ENCODE measurements at regions not wholly inside any gene's neighbourhood (a gene's known extent, or its start where the extent isn't known, plus 50 kb on each side); places are given as distances from the start of the nearest gene placed in this dataset.

- DNase-seq: no peak
- no peak for ATAC-seq
- intact Hi-C loops (cut with micrococcal nuclease): no loop called here
These were observed 191.5 kb downstream of the ZBBX start for GRCh38 chr3:167188592-167188991.

- intact Hi-C loops (cut with micrococcal nuclease): no loop called here
- ATAC-seq: no peak
These were observed 192.9 kb downstream of the ZBBX start for GRCh38 chr3:167187221-167187620.

DNA sequence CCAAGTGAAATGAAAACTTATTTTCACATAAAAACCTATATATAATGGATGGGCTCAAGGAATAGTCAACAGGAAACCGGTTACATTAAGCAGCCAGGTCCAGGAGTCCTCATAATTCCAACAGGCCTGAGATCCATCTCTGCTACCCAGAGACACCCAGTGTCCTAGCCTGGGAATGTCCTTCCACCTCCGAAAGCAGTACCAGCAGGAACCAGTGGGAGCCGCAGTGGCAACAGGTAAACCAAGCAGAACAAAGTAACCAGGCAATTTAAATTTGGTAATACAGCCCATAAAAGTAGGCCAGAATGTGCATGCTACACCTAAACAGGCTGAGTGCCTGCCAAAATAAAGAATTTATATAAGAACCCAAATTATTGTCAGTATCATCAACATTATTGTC is 195.6 kb downstream of the ZBBX start:
- DNase-seq (no peak), ATAC-seq (no peak)
- intact Hi-C loops (cut with micrococcal nuclease): no loop called here

More at GRCh38 chr3:167187221-167187620, 192.9 kb downstream of the ZBBX start:
- DNase-seq: no peak

DNA sequence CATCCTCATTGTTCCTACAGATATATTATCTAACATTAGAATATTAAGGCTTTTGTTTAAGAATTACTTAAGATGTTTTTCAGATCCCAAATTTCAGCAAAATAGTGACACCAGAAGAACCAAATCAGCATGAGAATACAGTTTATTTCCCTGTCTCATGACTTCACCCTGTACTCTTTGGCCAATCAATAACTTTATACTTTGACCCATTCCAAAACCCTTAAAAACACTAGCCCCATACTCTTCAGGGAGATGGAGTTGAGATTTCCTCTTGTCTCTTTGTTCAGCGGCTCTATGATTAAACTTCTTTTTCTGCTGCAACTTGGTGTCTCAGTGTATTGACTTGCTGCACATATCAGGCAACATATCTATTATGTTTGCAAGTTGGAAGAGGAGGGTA is 207.7 kb downstream of the ZBBX start:
- ATAC-seq (no peak), DNase-seq (no peak)
- intact Hi-C loops (cut with micrococcal nuclease): no loop called here

DNA sequence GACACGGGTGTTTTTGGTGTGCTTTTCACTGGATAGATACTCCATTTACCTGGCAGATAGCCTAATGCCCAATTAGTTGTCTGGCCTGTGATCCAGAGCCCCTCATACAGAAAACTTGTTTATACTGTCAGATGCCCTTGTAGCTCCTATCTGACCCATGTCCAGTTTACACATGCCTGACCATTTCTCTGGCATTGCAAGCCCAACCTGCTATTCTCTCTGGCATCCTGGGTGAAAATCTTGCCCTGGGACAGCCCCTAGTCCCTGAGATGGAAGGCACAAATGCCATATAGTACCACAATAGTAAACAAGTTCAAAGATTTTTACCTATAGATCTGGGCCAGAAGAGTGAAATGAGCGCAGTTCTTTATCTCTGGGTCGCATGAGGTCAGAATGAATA is 212.6 kb downstream of the ZBBX start:
- ATAC-seq (peak; percentile 49), DNase-seq (no peak)
- intact Hi-C loops (cut with micrococcal nuclease): no loop called here

- intact Hi-C loops (cut with micrococcal nuclease): no loop called here
- ATAC-seq (peak; percentile 96), DNase-seq (peak; percentile 67)
These were observed 213.4 kb downstream of the ZBBX start for GRCh38 chr3:167166594-167167253.

DNA sequence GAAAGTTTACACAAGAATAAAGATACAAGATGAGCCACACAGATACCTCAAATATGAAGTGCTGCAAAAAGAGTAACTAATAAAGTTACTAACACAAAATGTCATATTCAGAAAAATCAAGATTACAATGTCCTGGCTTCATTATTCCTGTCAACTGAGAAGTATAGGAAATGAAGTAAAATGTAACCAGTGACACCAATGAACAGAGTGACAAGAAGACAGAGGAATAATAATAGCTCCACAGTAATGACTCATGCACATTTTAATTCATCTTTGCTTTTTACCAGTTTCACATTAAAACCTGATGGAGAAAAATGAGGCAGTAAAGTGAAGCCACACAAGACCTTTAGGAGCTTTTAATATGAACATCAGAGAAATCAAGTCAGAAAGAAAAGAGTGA is 214.1 kb downstream of the ZBBX start:
- ATAC-seq: peak; percentile 32
- no peak for DNase-seq
- intact Hi-C loops (cut with micrococcal nuclease): no loop called here

DNA sequence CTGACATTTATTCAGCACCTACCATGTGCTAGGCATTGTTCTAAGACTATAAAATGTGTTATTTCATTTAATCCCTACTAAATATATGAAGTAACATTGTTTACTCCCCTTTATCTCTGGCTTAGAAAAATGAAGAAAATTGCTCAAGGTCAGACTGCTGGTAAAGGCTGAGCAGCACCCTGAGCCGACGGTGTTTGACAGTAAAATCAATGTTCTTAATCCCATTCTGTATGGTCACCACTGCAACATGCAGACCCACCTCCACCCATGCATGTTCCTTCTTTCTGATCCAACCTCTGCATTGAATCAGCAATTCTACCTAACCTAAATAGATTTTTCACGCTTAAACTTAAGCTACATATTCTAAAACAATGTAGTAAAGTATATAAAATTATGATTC is 216.5 kb downstream of the ZBBX start:
- DNase-seq (no peak), ATAC-seq (no peak)
- intact Hi-C loops (cut with micrococcal nuclease): no loop called here

GRCh38 chr3:167162083-167162482 is 218.0 kb downstream of the ZBBX start:
- ATAC-seq (no peak), DNase-seq (no peak)
- intact Hi-C loops (cut with micrococcal nuclease): no loop called here

- ATAC-seq (no peak), DNase-seq (no peak)
- intact Hi-C loops (cut with micrococcal nuclease): no loop called here
These were observed 219.3 kb downstream of the ZBBX start for GRCh38 chr3:167160781-167161180.

GRCh38 chr3:167151636-167152035 is 228.5 kb downstream of the ZBBX start:
- no peak for ATAC-seq
- DNase-seq: no peak
- intact Hi-C loops (cut with micrococcal nuclease): no loop called here

DNA sequence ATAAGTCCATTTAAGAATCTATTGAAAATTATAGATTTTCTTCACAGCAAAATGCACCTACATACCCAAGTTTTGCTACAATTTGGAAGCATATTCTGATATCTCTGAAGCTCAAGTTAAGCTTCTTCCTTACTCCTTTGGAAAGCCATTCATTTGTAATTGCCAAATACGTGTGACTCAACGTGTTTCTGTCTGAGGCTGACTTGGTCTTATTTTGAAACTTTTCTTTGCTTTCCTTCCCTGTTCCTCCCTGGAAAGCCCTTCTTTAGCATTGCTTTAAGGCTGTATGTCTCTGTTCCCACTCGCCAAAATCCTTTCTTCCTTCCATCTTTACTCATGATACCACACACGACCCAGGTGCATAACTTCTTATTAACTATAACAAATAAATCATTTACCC is 232.0 kb downstream of the ZBBX start:
- no peak for ATAC-seq
- intact Hi-C loops (cut with micrococcal nuclease): no loop called here
- DNase-seq: no peak

GRCh38 chr3:167146911-167147310 is 233.2 kb downstream of the ZBBX start:
- DNase-seq (no peak), ATAC-seq (no peak)
- intact Hi-C loops (cut with micrococcal nuclease): no loop called here

DNA sequence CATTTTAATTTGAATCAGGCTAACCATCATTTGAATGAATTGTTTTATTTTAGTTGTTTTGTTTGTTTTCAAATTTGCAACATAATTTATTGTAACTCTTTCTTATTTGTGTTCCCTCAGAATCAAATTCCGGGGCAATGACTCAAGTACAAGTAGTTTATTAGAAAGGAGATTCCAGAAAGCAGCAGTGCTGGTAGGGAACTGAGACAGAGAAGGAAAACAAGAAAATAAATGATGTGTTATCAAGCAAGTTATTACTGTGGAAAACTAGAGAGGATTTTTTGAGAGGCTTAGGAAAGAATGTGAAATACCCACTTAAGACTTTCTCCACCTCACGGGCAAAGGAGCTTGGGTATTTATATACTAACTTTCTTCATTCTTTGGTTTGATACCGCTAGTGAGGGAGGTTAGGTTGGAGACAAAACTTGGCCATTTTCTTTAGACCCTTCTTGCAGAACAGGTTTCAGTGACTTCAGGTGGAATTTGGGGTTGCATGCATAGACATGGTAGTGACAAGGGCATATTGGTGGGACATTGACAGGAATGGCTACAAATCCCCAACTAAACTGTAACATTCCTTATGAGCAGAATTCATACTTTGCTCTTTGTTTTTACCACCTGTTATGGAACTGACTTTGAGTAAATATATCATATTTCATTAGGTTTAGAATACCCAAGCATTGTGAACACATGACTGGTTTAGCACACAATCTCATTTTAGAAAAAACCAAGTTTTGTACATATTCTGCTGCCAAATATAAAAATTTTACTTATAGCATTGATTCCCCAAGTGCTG is 254.3 kb downstream of the ZBBX start:
- intact Hi-C loops (cut with micrococcal nuclease): no loop called here
- DNase-seq (no peak), ATAC-seq (no peak)

- ATAC-seq (no peak), DNase-seq (no peak)
- intact Hi-C loops (cut with micrococcal nuclease): no loop called here
These were observed 259.3 kb downstream of the ZBBX start for GRCh38 chr3:167120828-167121227.

DNA sequence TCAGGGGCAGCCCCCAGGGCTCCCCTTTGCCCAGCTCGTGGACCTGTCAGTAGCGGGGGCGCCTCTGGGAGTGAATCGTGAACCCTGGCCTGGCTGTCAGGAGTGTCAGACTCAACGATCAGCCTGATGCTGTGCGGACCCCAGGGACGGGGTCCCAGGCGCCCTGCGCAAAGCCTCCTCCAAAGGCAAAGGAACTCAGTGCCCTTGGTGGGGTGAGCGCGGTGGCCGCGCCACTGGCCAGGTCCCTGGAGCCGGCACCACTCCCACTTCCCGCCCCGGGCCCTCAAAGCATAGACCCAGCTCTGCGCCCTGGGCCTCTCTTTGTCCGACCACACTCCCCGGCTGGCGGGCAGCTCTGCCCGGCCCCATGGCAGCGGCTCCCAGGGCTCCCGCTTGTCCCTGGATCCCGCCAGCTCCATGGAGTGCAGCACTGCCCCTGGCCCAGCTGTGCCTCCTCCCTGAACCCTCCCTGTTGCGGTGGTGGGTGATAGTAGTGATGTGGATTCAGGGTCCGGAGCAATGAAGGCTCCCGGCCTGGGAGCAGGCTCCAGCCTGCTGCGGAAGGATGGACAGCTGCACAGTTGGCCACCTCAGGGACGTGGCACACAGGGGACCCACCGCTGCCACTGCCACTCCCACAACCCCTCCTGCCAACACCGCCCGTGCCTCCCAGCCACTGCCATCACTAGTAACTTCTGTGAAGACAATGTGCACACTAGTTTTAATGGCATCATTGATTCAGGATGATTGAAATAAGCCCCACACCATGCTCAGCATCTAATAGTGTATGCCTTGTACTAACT is 263.8 kb downstream of the ZBBX start:
- DNase-seq (peak; percentile 26), ATAC-seq (no peak)
- intact Hi-C loops (cut with micrococcal nuclease): no loop called here

DNA sequence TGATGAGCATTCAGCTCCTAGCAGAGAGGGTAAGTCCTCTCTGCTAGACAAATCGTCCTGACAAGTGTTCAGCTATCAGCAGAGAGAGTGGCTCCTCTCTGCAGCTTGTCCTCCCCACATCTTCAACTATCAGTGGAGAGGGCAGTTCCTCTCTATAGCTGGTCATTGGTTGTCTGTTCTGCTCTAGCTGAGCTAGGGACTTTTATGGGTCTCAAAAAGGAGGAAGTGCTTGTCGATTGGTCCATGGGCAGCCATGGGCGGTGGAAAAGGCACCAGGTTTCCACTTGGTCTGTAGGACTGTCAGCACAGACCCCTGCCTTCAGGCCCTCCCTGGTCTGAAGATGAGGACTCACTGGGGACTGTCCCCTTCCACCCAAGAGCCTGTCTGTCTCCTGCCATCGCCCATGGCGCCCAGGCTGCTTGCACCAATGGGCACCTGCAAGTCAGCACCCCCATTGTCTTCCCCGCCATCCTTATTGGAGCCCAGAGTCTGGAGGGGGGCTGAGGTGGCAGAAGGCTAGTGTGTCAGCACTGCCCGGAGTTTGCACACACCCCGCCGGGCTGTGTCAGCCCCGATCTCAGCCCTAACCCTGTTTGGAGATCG is 264.7 kb downstream of the ZBBX start:
- intact Hi-C loops (cut with micrococcal nuclease): no loop called here
- DNase-seq: peak; percentile 14
- ATAC-seq: no peak

DNA sequence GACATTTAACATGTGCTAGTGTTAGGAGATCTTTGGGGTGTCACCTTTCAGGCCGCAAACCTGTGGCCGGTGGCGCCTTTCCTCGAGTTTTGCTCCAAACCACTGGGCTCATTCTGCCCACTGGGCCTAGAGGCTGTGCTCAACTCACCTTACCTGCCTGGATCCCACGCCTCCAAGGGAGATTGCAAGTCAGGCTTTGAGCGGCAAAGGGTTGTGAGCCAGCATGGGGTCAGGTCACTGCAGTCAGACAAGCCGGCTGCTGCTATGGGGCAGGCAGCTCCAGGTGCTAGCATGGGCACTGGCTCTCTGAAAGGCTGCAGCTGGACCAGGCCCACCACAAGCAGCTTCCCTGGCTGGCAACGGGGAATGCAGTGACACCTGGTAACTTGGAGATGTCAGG is 265.5 kb downstream of the ZBBX start:
- ATAC-seq (no peak), DNase-seq (peak; percentile 10)
- intact Hi-C loops (cut with micrococcal nuclease): no loop called here

- ATAC-seq: no peak
- peak; percentile 17 for DNase-seq
- intact Hi-C loops (cut with micrococcal nuclease): no loop called here
These were observed 266.9 kb downstream of the ZBBX start for GRCh38 chr3:167113035-167113830.

Data from left ventricle myocardium superior (tissue), 1 donor.